ENCODE measurements at regions not wholly inside any gene's neighbourhood (a gene's known extent, or its start where the extent isn't known, plus 50 kb on each side); places are given as distances from the start of the nearest gene placed in this dataset.

GRCh38 chr7:46583656-46584055 lies 662.6 kb upstream of the IGFBP3 start:
- Histone ChIP-seq H3K4me1 (no peaks in the 10 kb centered on the region), H3K4me3 (no peak overlapping the region), H3K27me3 (no peaks in the 10 kb centered on the region), H3K9me3 (peaks cover 0 to 4% of the 10 kb centered on the region in 2 donors), H3K27ac (no peak overlapping the region), H3K36me3 (no peaks in the 10 kb centered on the region)
- ATAC-seq (no peak), DNase-seq (no peak)
- no peak for TF ChIP-seq CTCF (IDR thresholded peaks at IDR 0.05)
- intact Hi-C loops (cut with DNase I): no loop called here

GRCh38 chr7:46581268-46581667 lies 660.2 kb upstream of the IGFBP3 start:
- Histone ChIP-seq H3K4me1 (no peaks in the 10 kb centered on the region), H3K4me3 (no peak overlapping the region), H3K27me3 (no peaks in the 10 kb centered on the region), H3K27ac (no peak overlapping the region), H3K36me3 (no peaks in the 10 kb centered on the region), H3K9me3 (no peaks in the 10 kb centered on the region)
- DNase-seq (no peak), ATAC-seq (no peak)
- intact Hi-C loops (cut with DNase I): no loop called here
- no peak for TF ChIP-seq CTCF (IDR thresholded peaks at IDR 0.05)

- Histone ChIP-seq H3K27ac (no peak overlapping the region), H3K4me3 (no peak overlapping the region), H3K4me1 (no peaks in the 10 kb centered on the region), H3K9me3 (no peaks in the 10 kb centered on the region), H3K36me3 (no peaks in the 10 kb centered on the region), H3K27me3 (no peaks in the 10 kb centered on the region)
- no peak for TF ChIP-seq CTCF (IDR thresholded peaks at IDR 0.05)
- intact Hi-C loops (cut with DNase I): no loop called here
- DNase-seq (no peak), ATAC-seq (no peak)
These were observed 659.7 kb upstream of the IGFBP3 start for GRCh38 chr7:46580766-46581165.

GRCh38 chr7:46577394-46577793 lies 656.3 kb upstream of the IGFBP3 start:
- no peak for TF ChIP-seq CTCF (IDR thresholded peaks at IDR 0.05)
- peaks cover 0 to 4% of the 10 kb centered on the region in 2 donors for H3K9me3 ChIP-seq
- intact Hi-C loops (cut with DNase I): no loop called here
- H3K4me3 ChIP-seq: no peak overlapping the region
- H3K4me1 ChIP-seq: no peaks in the 10 kb centered on the region
- H3K27ac ChIP-seq: no peak overlapping the region
- no peaks in the 10 kb centered on the region for H3K36me3 ChIP-seq
- ATAC-seq: no peak
- no peak for DNase-seq
- H3K27me3 ChIP-seq: no peaks in the 10 kb centered on the region

- ATAC-seq: no peak
- no peaks in the 10 kb centered on the region for H3K36me3 ChIP-seq
- no peaks in the 10 kb centered on the region for H3K27me3 ChIP-seq
These were observed 655.9 kb upstream of the IGFBP3 start for GRCh38 chr7:46576950-46577349.

More at GRCh38 chr7:46576950-46577349, 655.9 kb upstream of the IGFBP3 start:
- Histone ChIP-seq H3K4me3 (no peak overlapping the region), H3K27ac (no peak overlapping the region), H3K9me3 (peaks cover 0 to 4% of the 10 kb centered on the region in 2 donors), H3K4me1 (no peaks in the 10 kb centered on the region)
- TF ChIP-seq CTCF (IDR thresholded peaks at IDR 0.05): no peak
- intact Hi-C loops (cut with DNase I): no loop called here
- no peak for DNase-seq

All from left lung (tissue), 4 donors.